ENCODE measurements at regions not wholly inside any gene's neighbourhood (a gene's known extent, or its start where the extent isn't known, plus 50 kb on each side); places are given as distances from the start of the nearest gene placed in this dataset.
A peak's percentile ranks its signal among the peaks of the same experiment; 100 is the strongest.
"Not testable (repeated sequence)": the region's sequence is repeated elsewhere in the genome, so short reads cannot be mapped to it uniquely, and the experiment has no call there.

- H3K4me1 ChIP-seq (ENCODE audit: insufficient read depth); H3K27ac ChIP-seq; H2AFZ ChIP-seq; H3K4me3 ChIP-seq; H3K79me2 ChIP-seq; H3K4me2 ChIP-seq; H4K20me1 ChIP-seq (ENCODE audit: insufficient read depth, poor library complexity, severe bottlenecking); H3K36me3 ChIP-seq (replicated peaks; ENCODE audit: insufficient read depth, low read depth); DNase-seq (ENCODE audit: low spot score); H3K9me3 ChIP-seq (ENCODE audit: low read depth); H3K27me3 ChIP-seq; H3K9me2 ChIP-seq (replicated peaks; ENCODE audit: insufficient read depth): not testable (repeated sequence)
- 83% methylated on average over 1 of the region's 2 CpGs for whole genome bisulfite sequencing (ENCODE audit: low lambda C conversion rate, missing lambda C conversion rate)
These were observed 255.4 kb upstream of the NOTCH2NLA start for GRCh38 chr1:146484195-146484594.

- not testable (repeated sequence) for H3K9me3 ChIP-seq (ENCODE audit: low read depth); H3K27ac ChIP-seq; H4K20me1 ChIP-seq (ENCODE audit: insufficient read depth, poor library complexity, severe bottlenecking); DNase-seq (ENCODE audit: low spot score); H3K4me1 ChIP-seq (ENCODE audit: insufficient read depth); H3K4me3 ChIP-seq; H3K9me2 ChIP-seq (replicated peaks; ENCODE audit: insufficient read depth); H2AFZ ChIP-seq; H3K79me2 ChIP-seq; H3K36me3 ChIP-seq (replicated peaks; ENCODE audit: insufficient read depth, low read depth); H3K27me3 ChIP-seq; H3K4me2 ChIP-seq
- WGBS (ENCODE audit: low lambda C conversion rate, missing lambda C conversion rate) = 58% methylated on average over 1 of the region's 2 CpGs
These were observed 250.4 kb upstream of the NOTCH2NLA start for GRCh38 chr1:146479188-146479587.

DNA sequence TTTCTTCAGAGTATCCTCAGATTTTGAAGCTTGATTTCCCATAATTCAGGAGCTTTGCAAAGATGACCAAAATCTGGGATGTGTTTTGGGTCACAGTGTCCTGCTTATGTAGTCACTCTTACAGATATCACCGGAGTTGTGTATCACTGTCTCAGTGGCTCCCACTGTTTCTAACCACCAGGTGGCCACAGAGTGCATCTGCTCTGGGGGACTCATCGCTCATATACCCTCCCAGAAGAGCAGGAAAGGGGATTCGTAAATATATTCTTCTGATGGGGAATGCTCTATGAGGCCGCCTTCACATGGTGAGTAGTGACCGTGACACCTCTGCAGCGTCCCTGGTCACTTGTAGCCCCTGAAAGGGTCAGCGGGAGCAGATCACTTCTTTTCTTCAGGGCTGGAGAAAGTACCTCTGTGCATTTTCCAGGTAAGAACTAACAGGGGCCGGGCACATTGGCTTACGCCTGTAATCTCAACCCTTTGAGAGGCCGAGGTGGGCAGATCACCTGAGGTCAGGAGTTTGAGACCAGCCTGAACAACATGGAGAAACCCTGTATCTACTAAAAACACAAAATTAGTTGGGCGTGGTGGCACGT is 249.4 kb upstream of the NOTCH2NLA start:
- not testable (repeated sequence) for H3K4me1 ChIP-seq (ENCODE audit: insufficient read depth); H2AFZ ChIP-seq; H3K9me2 ChIP-seq (replicated peaks; ENCODE audit: insufficient read depth); H3K27ac ChIP-seq; H3K9me3 ChIP-seq (ENCODE audit: low read depth); H3K27me3 ChIP-seq; H3K79me2 ChIP-seq; H3K36me3 ChIP-seq (replicated peaks; ENCODE audit: insufficient read depth, low read depth); H3K4me2 ChIP-seq; H3K4me3 ChIP-seq; H4K20me1 ChIP-seq (ENCODE audit: insufficient read depth, poor library complexity, severe bottlenecking)
- peak; percentile 23 for DNase-seq (ENCODE audit: low spot score)
- TF ChIP-seq, protein P1, sequence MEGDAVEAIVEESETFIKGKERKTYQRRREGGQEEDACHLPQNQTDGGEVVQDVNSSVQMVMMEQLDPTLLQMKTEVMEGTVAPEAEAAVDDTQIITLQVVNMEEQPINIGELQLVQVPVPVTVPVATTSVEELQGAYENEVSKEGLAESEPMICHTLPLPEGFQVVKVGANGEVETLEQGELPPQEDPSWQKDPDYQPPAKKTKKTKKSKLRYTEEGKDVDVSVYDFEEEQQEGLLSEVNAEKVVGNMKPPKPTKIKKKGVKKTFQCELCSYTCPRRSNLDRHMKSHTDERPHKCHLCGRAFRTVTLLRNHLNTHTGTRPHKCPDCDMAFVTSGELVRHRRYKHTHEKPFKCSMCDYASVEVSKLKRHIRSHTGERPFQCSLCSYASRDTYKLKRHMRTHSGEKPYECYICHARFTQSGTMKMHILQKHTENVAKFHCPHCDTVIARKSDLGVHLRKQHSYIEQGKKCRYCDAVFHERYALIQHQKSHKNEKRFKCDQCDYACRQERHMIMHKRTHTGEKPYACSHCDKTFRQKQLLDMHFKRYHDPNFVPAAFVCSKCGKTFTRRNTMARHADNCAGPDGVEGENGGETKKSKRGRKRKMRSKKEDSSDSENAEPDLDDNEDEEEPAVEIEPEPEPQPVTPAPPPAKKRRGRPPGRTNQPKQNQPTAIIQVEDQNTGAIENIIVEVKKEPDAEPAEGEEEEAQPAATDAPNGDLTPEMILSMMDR (IDR thresholded peaks at IDR 0.05; ENCODE audit: poor library complexity) = peak; percentile 74
- 67% methylated on average over 12 of the region's 12 CpGs for WGBS (ENCODE audit: low lambda C conversion rate, missing lambda C conversion rate)

DNA sequence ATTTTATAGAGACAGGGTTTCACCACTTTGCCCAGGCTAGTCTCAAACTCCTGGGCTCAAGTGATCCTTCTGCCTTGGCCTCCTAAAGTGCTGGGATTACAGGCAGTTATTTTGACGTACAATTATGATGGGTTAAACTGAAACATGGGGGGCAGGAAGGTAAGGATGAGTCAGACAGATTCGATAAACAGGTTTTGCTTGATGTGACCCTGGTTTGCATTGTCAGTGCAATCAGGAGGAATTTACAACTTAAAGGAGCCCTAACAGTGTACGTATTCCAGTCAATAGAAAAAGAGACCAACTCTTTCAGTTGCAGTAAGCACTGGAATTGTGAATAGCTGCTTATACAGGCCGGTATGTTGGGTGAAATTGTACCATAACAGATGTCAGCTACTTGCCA is 246.3 kb upstream of the NOTCH2NLA start:
- not testable (repeated sequence) for H3K9me2 ChIP-seq (replicated peaks; ENCODE audit: insufficient read depth); H3K79me2 ChIP-seq; H2AFZ ChIP-seq; H3K4me3 ChIP-seq; H3K9me3 ChIP-seq (ENCODE audit: low read depth); H3K27ac ChIP-seq; H3K4me2 ChIP-seq; H3K27me3 ChIP-seq; H3K4me1 ChIP-seq (ENCODE audit: insufficient read depth); H3K36me3 ChIP-seq (replicated peaks; ENCODE audit: insufficient read depth, low read depth); H4K20me1 ChIP-seq (ENCODE audit: insufficient read depth, poor library complexity, severe bottlenecking)
- DNase-seq (ENCODE audit: low spot score) = peak; percentile 16
- WGBS (ENCODE audit: low lambda C conversion rate, missing lambda C conversion rate) = 56% methylated on average over 4 of the region's 4 CpGs

- H3K79me2 ChIP-seq; H3K27me3 ChIP-seq; H3K4me1 ChIP-seq (ENCODE audit: insufficient read depth); H3K9me2 ChIP-seq (replicated peaks; ENCODE audit: insufficient read depth); H3K4me3 ChIP-seq; H3K36me3 ChIP-seq (replicated peaks; ENCODE audit: insufficient read depth, low read depth); H4K20me1 ChIP-seq (ENCODE audit: insufficient read depth, poor library complexity, severe bottlenecking); H3K4me2 ChIP-seq; H3K27ac ChIP-seq; H3K9me3 ChIP-seq (ENCODE audit: low read depth); DNase-seq (ENCODE audit: low spot score); H2AFZ ChIP-seq: not testable (repeated sequence)
- 96% methylated on average over 6 of the region's 6 CpGs for WGBS (ENCODE audit: low lambda C conversion rate, missing lambda C conversion rate)
These were observed 245.4 kb upstream of the NOTCH2NLA start for GRCh38 chr1:146474216-146474615.

DNA sequence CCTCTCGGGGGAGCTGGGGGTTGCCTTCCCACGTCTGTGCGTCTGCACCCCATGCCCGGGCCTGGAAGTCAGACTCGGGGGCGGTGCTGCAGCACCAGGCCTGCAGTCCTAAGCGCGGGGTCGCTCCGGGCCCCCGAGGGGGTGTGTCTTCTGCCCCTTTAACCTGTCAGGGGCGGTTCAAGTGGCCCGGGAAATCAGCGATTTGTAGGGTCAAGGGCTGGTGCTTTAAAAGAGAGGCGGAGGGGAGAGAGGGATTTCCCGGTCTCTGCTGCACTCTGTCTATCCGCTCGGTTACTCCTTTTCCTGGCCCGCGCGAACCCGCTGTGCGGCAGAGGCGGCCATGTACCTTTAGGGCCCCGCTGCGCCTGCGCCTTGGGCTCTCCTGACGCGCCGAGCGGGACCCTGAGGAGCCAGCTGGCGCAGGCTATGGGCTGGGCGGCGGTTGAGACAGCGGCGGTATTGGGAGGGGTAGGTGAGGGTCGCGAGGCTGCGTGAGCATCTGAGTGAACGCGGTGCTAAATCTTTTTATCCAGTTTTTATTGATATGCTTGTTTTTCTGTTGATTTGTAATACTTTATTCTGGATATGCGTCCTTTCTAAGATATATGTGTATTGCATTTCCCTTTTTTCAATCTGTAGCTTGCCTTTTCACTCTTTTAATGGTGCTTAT is 243.5 kb upstream of the NOTCH2NLA start:
- H3K4me3 ChIP-seq = peak overlapping the region; percentile 57
- 2% methylated on average over 36 of the region's 42 CpGs for WGBS (ENCODE audit: low lambda C conversion rate, missing lambda C conversion rate)
- DNase-seq (ENCODE audit: low spot score) = peak; percentile 86
- H4K20me1 ChIP-seq (ENCODE audit: insufficient read depth, poor library complexity, severe bottlenecking); H3K9me2 ChIP-seq (replicated peaks; ENCODE audit: insufficient read depth); H3K79me2 ChIP-seq; H3K4me1 ChIP-seq (ENCODE audit: insufficient read depth); H3K9me3 ChIP-seq (ENCODE audit: low read depth); H3K27ac ChIP-seq; H3K36me3 ChIP-seq (replicated peaks; ENCODE audit: insufficient read depth, low read depth); H3K27me3 ChIP-seq: not testable (repeated sequence)
- H2AFZ ChIP-seq = peak overlapping the region; percentile 89
- H3K4me2 ChIP-seq = peak overlapping the region; percentile 72

DNA sequence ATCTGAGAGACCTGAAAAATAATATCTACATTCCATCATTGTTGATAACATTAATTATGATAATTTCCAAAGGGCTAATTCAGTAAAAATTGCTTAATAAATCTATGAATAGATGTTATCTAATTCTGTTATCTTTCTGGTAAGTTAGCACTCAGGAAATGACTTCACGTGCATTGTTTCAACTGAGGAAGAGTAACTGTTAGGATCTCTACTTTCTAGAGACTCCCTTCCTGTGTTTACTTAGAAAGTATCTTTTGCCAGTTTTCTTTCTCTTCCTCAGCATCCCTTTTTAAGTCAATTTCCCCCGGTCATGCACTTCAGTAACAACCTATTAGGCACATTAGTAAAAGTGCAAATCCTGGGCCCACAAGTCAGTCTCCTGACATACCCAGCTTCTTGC is 231.1 kb upstream of the NOTCH2NLA start:
- WGBS (ENCODE audit: low lambda C conversion rate, missing lambda C conversion rate) = no CpG with 5 or more reads among the region's 2 CpGs
- H3K79me2 ChIP-seq; H3K9me3 ChIP-seq (ENCODE audit: low read depth); H3K36me3 ChIP-seq (replicated peaks; ENCODE audit: insufficient read depth, low read depth); H3K4me1 ChIP-seq (ENCODE audit: insufficient read depth); H3K4me3 ChIP-seq; H3K27ac ChIP-seq; H3K27me3 ChIP-seq; H3K4me2 ChIP-seq; DNase-seq (ENCODE audit: low spot score); H4K20me1 ChIP-seq (ENCODE audit: insufficient read depth, poor library complexity, severe bottlenecking); H2AFZ ChIP-seq; H3K9me2 ChIP-seq (replicated peaks; ENCODE audit: insufficient read depth): not testable (repeated sequence)

- H3K4me3 ChIP-seq; H3K27me3 ChIP-seq; DNase-seq (ENCODE audit: low spot score); H4K20me1 ChIP-seq (ENCODE audit: insufficient read depth, poor library complexity, severe bottlenecking); H3K4me1 ChIP-seq (ENCODE audit: insufficient read depth); H3K36me3 ChIP-seq (replicated peaks; ENCODE audit: insufficient read depth, low read depth); H2AFZ ChIP-seq; H3K27ac ChIP-seq; H3K79me2 ChIP-seq; H3K4me2 ChIP-seq; H3K9me2 ChIP-seq (replicated peaks; ENCODE audit: insufficient read depth); H3K9me3 ChIP-seq (ENCODE audit: low read depth): not testable (repeated sequence)
- WGBS (ENCODE audit: low lambda C conversion rate, missing lambda C conversion rate) = 93% methylated on average over 5 of the region's 5 CpGs
These were observed 230.5 kb upstream of the NOTCH2NLA start for GRCh38 chr1:146459308-146459707.

Measured in hepatocyte (in vitro differentiated cells).